ENCODE measurements at regions not wholly inside any gene's neighbourhood (a gene's known extent, or its start where the extent isn't known, plus 50 kb on each side); places are given as distances from the start of the nearest gene placed in this dataset.

DNA sequence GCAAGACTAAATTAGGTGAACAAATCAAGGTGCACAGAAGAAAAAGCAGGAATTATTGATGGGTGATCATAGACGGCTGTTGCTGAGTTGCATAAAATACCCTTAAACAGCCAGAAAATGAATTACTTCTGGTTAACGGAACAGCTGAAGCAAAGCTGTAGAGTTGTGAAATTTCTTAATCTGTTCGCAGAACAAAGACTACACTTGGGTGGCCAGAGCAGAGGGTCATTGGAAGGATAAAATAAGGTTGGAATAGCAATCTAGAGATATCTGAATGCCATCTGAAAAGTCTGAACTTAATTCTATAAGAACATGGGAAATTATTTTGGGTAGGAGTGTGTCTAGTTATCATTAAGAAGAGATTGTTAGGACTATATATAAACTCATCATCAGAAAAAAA is 339.1 kb upstream of the RSPO3 start:
- intact Hi-C loops (cut with micrococcal nuclease; ENCODE audit: unreplicated experiment) = no loop called here
- TF ChIP-seq, protein P1, sequence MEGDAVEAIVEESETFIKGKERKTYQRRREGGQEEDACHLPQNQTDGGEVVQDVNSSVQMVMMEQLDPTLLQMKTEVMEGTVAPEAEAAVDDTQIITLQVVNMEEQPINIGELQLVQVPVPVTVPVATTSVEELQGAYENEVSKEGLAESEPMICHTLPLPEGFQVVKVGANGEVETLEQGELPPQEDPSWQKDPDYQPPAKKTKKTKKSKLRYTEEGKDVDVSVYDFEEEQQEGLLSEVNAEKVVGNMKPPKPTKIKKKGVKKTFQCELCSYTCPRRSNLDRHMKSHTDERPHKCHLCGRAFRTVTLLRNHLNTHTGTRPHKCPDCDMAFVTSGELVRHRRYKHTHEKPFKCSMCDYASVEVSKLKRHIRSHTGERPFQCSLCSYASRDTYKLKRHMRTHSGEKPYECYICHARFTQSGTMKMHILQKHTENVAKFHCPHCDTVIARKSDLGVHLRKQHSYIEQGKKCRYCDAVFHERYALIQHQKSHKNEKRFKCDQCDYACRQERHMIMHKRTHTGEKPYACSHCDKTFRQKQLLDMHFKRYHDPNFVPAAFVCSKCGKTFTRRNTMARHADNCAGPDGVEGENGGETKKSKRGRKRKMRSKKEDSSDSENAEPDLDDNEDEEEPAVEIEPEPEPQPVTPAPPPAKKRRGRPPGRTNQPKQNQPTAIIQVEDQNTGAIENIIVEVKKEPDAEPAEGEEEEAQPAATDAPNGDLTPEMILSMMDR (IDR thresholded peaks at IDR 0.05; ENCODE audit: insufficient read depth in 1 of 2, low read depth in 1 of 2, low read length in 1 of 2, severe bottlenecking in 1 of 2, unreplicated experiment in 1 of 2) = no peak
- ChIA-PET CTCF (no interaction called here), POLR2A (no interaction called here)
- Histone ChIP-seq H3K4me3 (ENCODE audit: low read depth, low read length) (no peak overlapping the region), H3K4me1 (peaks cover 13% of the 10 kb centered on the region), H3K36me3 (ENCODE audit: control insufficient read depth, insufficient read depth, low read length) (no peaks in the 10 kb centered on the region), H3K27me3 (replicated peaks; ENCODE audit: control insufficient read depth, insufficient read depth, low read length) (no peaks in the 10 kb centered on the region), H3K9me3 (no peaks in the 10 kb centered on the region)
- Mint-ChIP-seq H3K27ac (ENCODE audit: unreplicated experiment) (no peak overlapping the region), H3K36me3 (ENCODE audit: insufficient read depth, unreplicated experiment) (no peaks in the 10 kb centered on the region), H3K27me3 (ENCODE audit: insufficient read depth, unreplicated experiment) (no peaks in the 10 kb centered on the region), H3K9me3 (ENCODE audit: unreplicated experiment) (no peaks in the 10 kb centered on the region), H3K4me1 (ENCODE audit: low read depth, unreplicated experiment) (peaks cover 12% of the 10 kb centered on the region), H3K4me3 (ENCODE audit: unreplicated experiment) (no peak overlapping the region)
- DNase-seq = no peak
- BruUV-seq (replicated peaks) = no TSS peak

DNA sequence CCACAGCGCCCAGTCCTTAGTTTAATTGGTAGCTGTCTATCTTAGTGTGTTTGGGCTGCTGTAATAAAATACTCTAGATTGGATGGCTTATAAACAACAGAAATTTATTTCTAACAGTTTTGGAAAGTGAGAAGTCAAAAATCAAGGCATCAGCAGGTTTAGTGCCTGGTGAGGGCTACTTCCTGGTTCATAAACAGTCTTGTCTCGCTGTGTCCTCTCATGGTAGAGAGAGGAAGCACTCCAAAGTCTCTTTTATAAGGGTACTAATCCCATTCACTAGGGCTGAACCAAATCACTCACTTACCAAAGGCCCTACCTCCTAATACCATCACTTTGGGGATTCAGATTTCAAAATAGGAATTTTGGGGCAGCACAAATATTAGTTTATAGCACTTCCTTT is 336.9 kb upstream of the RSPO3 start:
- peaks cover 13% of the 10 kb centered on the region for H3K4me1 ChIP-seq
- Mint-ChIP-seq H3K36me3 (ENCODE audit: insufficient read depth, unreplicated experiment) (no peaks in the 10 kb centered on the region), H3K27ac (ENCODE audit: unreplicated experiment) (no peak overlapping the region), H3K4me3 (ENCODE audit: unreplicated experiment) (no peak overlapping the region), H3K9me3 (ENCODE audit: unreplicated experiment) (peaks cover under 1% of the 10 kb centered on the region), H3K4me1 (ENCODE audit: low read depth, unreplicated experiment) (peaks cover 12% of the 10 kb centered on the region), H3K27me3 (ENCODE audit: insufficient read depth, unreplicated experiment) (no peaks in the 10 kb centered on the region)
- DNase-seq = no peak
- BruUV-seq (replicated peaks) = no TSS peak
- intact Hi-C loops (cut with micrococcal nuclease; ENCODE audit: unreplicated experiment) = no loop called here
- H3K27me3 ChIP-seq (replicated peaks; ENCODE audit: control insufficient read depth, insufficient read depth, low read length) = no peaks in the 10 kb centered on the region
- H3K36me3 ChIP-seq (ENCODE audit: control insufficient read depth, insufficient read depth, low read length) = no peaks in the 10 kb centered on the region
- ChIA-PET POLR2A (no interaction called here), CTCF (no interaction called here)
- H3K9me3 ChIP-seq = no peaks in the 10 kb centered on the region
- TF ChIP-seq, protein P1 (IDR thresholded peaks at IDR 0.05; ENCODE audit: insufficient read depth in 1 of 2, low read depth in 1 of 2, low read length in 1 of 2, severe bottlenecking in 1 of 2, unreplicated experiment in 1 of 2) = no peak
- H3K4me3 ChIP-seq (ENCODE audit: low read depth, low read length) = no peak overlapping the region

- peaks cover 12% of the 10 kb centered on the region for H3K4me1 Mint-ChIP-seq (ENCODE audit: low read depth, unreplicated experiment)
Measured at GRCh38 chr6:126784161-126784790, 334.2 kb upstream of the RSPO3 start.

More at GRCh38 chr6:126784161-126784790, 334.2 kb upstream of the RSPO3 start:
- Histone ChIP-seq H3K4me1 (peaks cover 13% of the 10 kb centered on the region), H3K4me3 (ENCODE audit: low read depth, low read length) (no peak overlapping the region), H3K27me3 (replicated peaks; ENCODE audit: control insufficient read depth, insufficient read depth, low read length) (no peaks in the 10 kb centered on the region), H3K9me3 (no peaks in the 10 kb centered on the region), H3K36me3 (ENCODE audit: control insufficient read depth, insufficient read depth, low read length) (no peaks in the 10 kb centered on the region)
- POLR2A ChIA-PET = no interaction called here
- DNase-seq = no peak
- BruUV-seq (replicated peaks) = no TSS peak
- no peak overlapping the region for H3K27ac Mint-ChIP-seq (ENCODE audit: unreplicated experiment)
- H3K9me3 Mint-ChIP-seq (ENCODE audit: unreplicated experiment) = peaks cover 9% of the 10 kb centered on the region
- intact Hi-C loops (cut with micrococcal nuclease; ENCODE audit: unreplicated experiment) = no loop called here
- CTCF ChIA-PET = no interaction called here
- H3K4me3 Mint-ChIP-seq (ENCODE audit: unreplicated experiment) = no peak overlapping the region
- no peaks in the 10 kb centered on the region for H3K27me3 Mint-ChIP-seq (ENCODE audit: insufficient read depth, unreplicated experiment)
- no peaks in the 10 kb centered on the region for H3K36me3 Mint-ChIP-seq (ENCODE audit: insufficient read depth, unreplicated experiment)
- TF ChIP-seq, protein P1 (IDR thresholded peaks at IDR 0.05; ENCODE audit: insufficient read depth in 1 of 2, low read depth in 1 of 2, low read length in 1 of 2, severe bottlenecking in 1 of 2, unreplicated experiment in 1 of 2) = no peak

All from Caco-2 (cell line).